Karpas-422 (cell line): ENCODE measurements at regions not wholly inside any gene's neighbourhood (a gene's known extent, or its start where the extent isn't known, plus 50 kb on each side); places are given as distances from the start of the nearest gene placed in this dataset.

Source experiments
- DNase-seq: peaks from one replicate; pipeline ENCODE4 v3.0.0-alpha.2; 2015
- H2AFZ ChIP-seq: fragments of 200-600 bp; sonication (generic); 2 replicates; pipeline ENCODE4 v1.6.1; 2014; ENCODE audit warnings: antibody characterized with exemption, low read length, mixed read lengths
- H3K27ac ChIP-seq: fragments of 200-600 bp; sonication (generic); 2 replicates; pipeline ENCODE4 v1.5.1; 2014; ENCODE audit warnings: mild to moderate bottlenecking, low read length, moderate library complexity
- H3K27me3 ChIP-seq: fragments of 200-600 bp; sonication (generic); 2 replicates; pipeline ENCODE4 v1.6.1; 2014; ENCODE audit warnings: low read length, mixed read lengths
- H3K36me3 ChIP-seq: fragments of 200-600 bp; sonication (generic); 2 replicates; pipeline ENCODE4 v1.6.1; 2014; ENCODE audit warnings: low read length, mixed read lengths; ENCODE audit not compliant: insufficient read depth
- H3K4me1 ChIP-seq: fragments of 200-600 bp; sonication (generic); 2 replicates; pipeline ENCODE4 v1.6.1; 2014; ENCODE audit warnings: mild to moderate bottlenecking, low read length, mixed read lengths
- H3K4me2 ChIP-seq: fragments of 200-600 bp; sonication (generic); 2 replicates; pipeline ENCODE4 v1.6.1; 2014; ENCODE audit warnings: low read length, low read depth, mild to moderate bottlenecking; ENCODE audit not compliant: poor library complexity, severe bottlenecking
- H3K4me3 ChIP-seq: fragments of 200-600 bp; sonication (generic); 2 replicates; pipeline ENCODE4 v1.5.1; 2014; ENCODE audit warnings: mild to moderate bottlenecking, antibody characterized with exemption, low read length, mixed read lengths
- H3K79me2 ChIP-seq: fragments of 200-600 bp; sonication (generic); 2 replicates; pipeline ENCODE4 v1.6.1; 2014; ENCODE audit warnings: mild to moderate bottlenecking, low read length, mixed read lengths
- H3K9ac ChIP-seq: fragments of 200-600 bp; sonication (generic); 2 replicates; pipeline ENCODE4 v1.6.0; 2014; ENCODE audit warnings: low read length
- H3K9me2 ChIP-seq: fragments of 200-600 bp; sonication (generic), shearing (Covaris generic); replicated peaks from 2 replicates; pipeline ENCODE4 v1.6.0; 2014; ENCODE audit warnings: mild to moderate bottlenecking, low read length, moderate library complexity; ENCODE audit not compliant: insufficient read depth
- H3K9me3 ChIP-seq: fragments of 300-700, 200-600 bp; sonication (generic); 2 replicates; pipeline ENCODE4 v1.6.1; 2014; ENCODE audit warnings: low read length, mixed read lengths
- H4K20me1 ChIP-seq: fragments of 200-600 bp; sonication (generic); 2 replicates; pipeline ENCODE4 v1.6.1; 2014; ENCODE audit warnings: mild to moderate bottlenecking, antibody characterized with exemption, low read length, low read depth; ENCODE audit not compliant: insufficient read depth

DNA sequence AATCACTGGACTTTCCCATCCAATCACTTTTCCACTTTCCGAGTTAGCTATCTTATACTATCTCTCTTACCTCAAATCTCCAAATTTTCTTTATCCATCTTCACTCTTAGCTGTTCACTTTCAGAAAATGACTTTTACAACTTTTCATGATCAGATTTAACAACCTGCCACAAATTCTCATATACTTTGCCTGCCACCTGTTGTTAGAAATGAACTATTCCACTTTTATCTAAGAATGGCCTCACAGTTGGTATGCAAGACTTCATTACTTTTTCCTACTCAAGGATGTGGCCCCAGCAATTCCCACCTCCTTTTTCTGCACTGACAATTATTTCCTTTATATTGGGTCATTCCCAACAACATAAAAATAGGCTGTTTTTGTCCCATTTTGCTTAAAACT is 93.6 kb upstream of the DEPDC1 start:
- H3K4me3 ChIP-seq = no peak overlapping the region
- H3K79me2 ChIP-seq = no peaks in the 10 kb centered on the region

DNA sequence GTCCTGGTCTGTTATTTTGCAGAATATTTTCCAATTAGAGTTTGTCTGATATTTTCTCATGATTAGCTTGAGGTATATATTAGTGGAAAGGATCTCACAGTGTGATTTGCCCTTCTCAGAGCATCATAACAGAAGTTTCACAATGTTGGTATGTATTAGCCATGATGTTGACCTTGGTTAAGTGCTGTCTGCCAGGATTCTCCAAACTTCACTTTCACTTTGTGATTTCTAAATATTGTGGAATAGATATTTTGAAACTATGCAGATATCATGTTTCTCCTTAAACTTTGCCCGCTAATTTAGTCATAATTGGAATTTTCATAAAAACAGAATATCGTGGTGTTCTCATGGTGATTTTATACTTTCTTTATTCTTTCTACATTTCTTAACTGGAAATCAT is 98.0 kb upstream of the DEPDC1 start:
- H3K36me3 ChIP-seq = no peaks in the 10 kb centered on the region
- no peak overlapping the region for H3K4me3 ChIP-seq
- no peak overlapping the region for H2AFZ ChIP-seq
- H3K27me3 ChIP-seq = no peaks in the 10 kb centered on the region
- no peaks in the 10 kb centered on the region for H3K9me2 ChIP-seq
- H3K4me2 ChIP-seq = no peak overlapping the region
- no peak overlapping the region for H3K9ac ChIP-seq
- no peaks in the 10 kb centered on the region for H4K20me1 ChIP-seq
- no peaks in the 10 kb centered on the region for H3K4me1 ChIP-seq
- no peak overlapping the region for H3K27ac ChIP-seq
- no peak for DNase-seq
- H3K9me3 ChIP-seq = no peaks in the 10 kb centered on the region
- H3K79me2 ChIP-seq = no peaks in the 10 kb centered on the region

More for the DNA sequence above, 93.6 kb upstream of the DEPDC1 start:
- no peaks in the 10 kb centered on the region for H3K36me3 ChIP-seq
- H3K4me1 ChIP-seq = no peaks in the 10 kb centered on the region
- H4K20me1 ChIP-seq = no peaks in the 10 kb centered on the region
- DNase-seq = no peak
- H3K27ac ChIP-seq = no peak overlapping the region
- H2AFZ ChIP-seq = no peak overlapping the region
- no peaks in the 10 kb centered on the region for H3K9me2 ChIP-seq
- H3K9ac ChIP-seq = no peak overlapping the region
- no peaks in the 10 kb centered on the region for H3K27me3 ChIP-seq
- H3K9me3 ChIP-seq = no peaks in the 10 kb centered on the region
- H3K4me2 ChIP-seq = no peak overlapping the region

DNA sequence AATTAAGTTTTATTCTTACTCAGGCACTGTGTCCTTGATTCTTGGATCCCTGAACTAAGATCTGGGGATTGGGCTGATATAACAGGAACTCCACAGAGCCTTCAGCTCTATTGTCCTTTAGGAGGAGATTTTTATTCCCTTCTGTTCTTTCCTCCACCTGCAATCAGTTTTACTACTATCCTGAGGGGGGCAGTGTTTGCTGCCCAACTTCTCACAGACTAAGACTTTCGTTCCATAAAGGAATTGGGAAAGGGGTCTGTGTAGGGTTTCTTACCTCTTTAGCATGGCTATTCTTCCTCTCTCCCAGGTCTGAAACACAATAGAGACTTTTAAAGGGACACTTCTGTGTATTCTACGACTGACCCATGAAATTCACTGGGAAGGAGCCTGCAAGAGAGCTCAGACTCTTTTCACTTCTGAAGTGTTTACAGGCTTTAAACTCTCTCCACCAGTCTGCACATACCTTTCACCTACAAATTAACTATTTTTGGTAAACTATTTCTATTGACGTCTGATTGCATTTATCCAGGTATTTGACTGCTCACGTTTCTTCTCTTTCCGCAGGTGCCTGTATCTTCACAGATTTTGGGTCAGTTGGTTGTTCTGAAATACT is 103.3 kb upstream of the DEPDC1 start:
- Histone ChIP-seq H2AFZ (no peak overlapping the region), H3K9ac (no peak overlapping the region), H3K79me2 (no peaks in the 10 kb centered on the region), H3K4me1 (no peaks in the 10 kb centered on the region), H3K27me3 (no peaks in the 10 kb centered on the region), H3K9me3 (no peaks in the 10 kb centered on the region), H3K4me2 (no peak overlapping the region), H4K20me1 (no peaks in the 10 kb centered on the region), H3K9me2 (no peaks in the 10 kb centered on the region), H3K36me3 (no peaks in the 10 kb centered on the region), H3K27ac (no peak overlapping the region), H3K4me3 (no peak overlapping the region)
- peak; percentile 62 for DNase-seq

DNA sequence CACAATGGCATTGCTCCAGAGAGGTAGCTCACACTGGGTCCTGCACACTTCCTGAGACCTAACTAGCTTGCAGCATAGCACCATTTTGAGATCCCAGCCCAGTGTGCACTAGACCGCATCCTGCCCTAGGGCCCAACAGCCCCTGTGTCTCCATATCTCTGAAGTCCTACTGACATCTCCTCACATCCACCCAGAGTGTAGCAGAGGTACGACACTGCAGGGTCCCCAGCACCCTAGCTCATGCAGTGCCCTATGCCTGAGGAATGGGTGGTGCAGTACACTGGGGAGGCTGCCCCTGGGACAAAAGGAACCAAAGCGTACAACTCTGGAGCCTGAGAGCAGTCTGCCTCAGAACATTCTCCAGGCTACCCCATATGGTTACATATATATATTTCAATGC is 111.4 kb upstream of the DEPDC1 start:
- H3K4me1 ChIP-seq = no peaks in the 10 kb centered on the region
- no peak overlapping the region for H3K4me2 ChIP-seq
- no peak overlapping the region for H3K27ac ChIP-seq
- no peak overlapping the region for H2AFZ ChIP-seq
- H4K20me1 ChIP-seq = no peaks in the 10 kb centered on the region
- H3K9me2 ChIP-seq = no peaks in the 10 kb centered on the region
- H3K4me3 ChIP-seq = no peak overlapping the region
- no peaks in the 10 kb centered on the region for H3K9me3 ChIP-seq
- no peak for DNase-seq
- H3K27me3 ChIP-seq = no peaks in the 10 kb centered on the region
- H3K9ac ChIP-seq = no peak overlapping the region
- H3K79me2 ChIP-seq = no peaks in the 10 kb centered on the region
- no peaks in the 10 kb centered on the region for H3K36me3 ChIP-seq

DNA sequence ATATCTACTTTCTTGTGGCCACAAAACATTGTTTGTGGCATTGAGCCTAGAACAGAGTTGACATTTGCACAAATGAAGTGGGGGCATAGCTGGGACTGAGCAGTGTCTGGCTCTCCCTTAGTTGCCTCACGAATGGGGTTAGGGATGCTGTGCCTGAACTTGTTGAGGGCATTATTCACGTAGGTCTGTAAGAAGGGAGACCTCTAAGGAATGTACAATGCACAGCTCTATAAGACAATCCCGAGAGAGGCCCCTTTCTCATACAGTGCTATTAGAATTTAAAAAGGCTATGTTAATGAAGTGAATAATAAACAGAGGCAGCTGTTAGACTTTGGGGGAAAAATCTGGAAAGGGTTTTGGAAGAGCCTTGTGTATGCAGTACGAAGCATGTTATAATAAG is 118.4 kb upstream of the DEPDC1 start:
- Histone ChIP-seq H3K27ac (no peak overlapping the region), H4K20me1 (no peaks in the 10 kb centered on the region), H3K9ac (no peak overlapping the region), H3K36me3 (no peaks in the 10 kb centered on the region), H3K9me2 (no peaks in the 10 kb centered on the region; the same call in 1 of the 2 replicates), H3K9me3 (peaks cover under 1% of the 10 kb centered on the region; the same call in 1 of the 2 replicates), H3K4me3 (no peak overlapping the region), H3K4me2 (no peak overlapping the region), H3K27me3 (no peaks in the 10 kb centered on the region), H2AFZ (no peak overlapping the region), H3K4me1 (no peaks in the 10 kb centered on the region), H3K79me2 (no peaks in the 10 kb centered on the region)
- DNase-seq = no peak

DNA sequence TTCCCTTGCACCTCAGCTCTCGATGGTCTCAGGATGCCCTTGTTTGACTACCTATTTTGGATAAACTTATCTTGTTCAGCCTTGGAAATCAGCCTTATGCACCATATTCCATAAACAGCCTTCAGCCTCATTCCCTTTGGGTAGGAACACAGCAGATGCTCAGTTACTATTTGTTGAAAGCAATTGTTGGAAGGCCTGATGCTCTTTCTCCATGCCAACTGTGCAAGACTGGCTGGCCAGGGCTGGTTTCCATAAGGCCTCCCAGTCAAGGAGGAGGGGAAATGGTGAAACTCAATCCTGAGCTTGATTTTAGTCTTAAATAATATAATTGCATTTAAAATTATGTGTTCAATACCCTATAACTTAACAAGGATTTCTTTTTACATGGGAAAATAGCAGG is 121.1 kb upstream of the DEPDC1 start:
- H3K4me2 ChIP-seq = no peak overlapping the region
- no peak for DNase-seq
- H3K36me3 ChIP-seq = no peaks in the 10 kb centered on the region
- peaks cover 11% of the 10 kb centered on the region for H3K9me3 ChIP-seq
- H3K27ac ChIP-seq = no peak overlapping the region
- no peaks in the 10 kb centered on the region; the same call in 1 of the 2 replicates for H3K9me2 ChIP-seq
- no peaks in the 10 kb centered on the region for H3K27me3 ChIP-seq
- H3K4me3 ChIP-seq = no peak overlapping the region
- H4K20me1 ChIP-seq = no peaks in the 10 kb centered on the region
- H3K79me2 ChIP-seq = no peaks in the 10 kb centered on the region
- no peaks in the 10 kb centered on the region for H3K4me1 ChIP-seq
- H3K9ac ChIP-seq = no peak overlapping the region
- no peak overlapping the region for H2AFZ ChIP-seq

DNA sequence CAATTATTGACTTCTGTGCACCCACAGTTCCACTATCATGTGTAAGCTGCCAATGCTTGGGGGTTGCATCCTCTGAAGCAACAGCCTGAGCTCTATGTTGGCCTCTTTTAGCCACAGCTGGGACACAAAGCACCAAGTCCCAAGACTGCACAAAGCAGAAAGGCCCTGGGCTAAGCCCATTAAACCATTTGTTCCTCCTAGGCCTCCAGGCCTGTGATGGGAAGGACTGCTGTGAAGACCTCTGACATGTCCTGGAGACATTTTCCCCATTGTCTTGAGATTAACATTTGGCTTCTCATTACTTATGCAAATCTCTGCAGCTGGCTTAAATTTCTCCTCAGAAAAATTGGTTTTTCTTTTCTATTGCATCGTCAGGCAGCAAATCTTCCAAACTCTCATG is 123.7 kb upstream of the DEPDC1 start:
- Histone ChIP-seq H3K4me3 (no peak overlapping the region), H3K36me3 (no peaks in the 10 kb centered on the region), H3K4me2 (no peak overlapping the region), H3K9ac (no peak overlapping the region), H3K27ac (no peak overlapping the region), H3K79me2 (no peaks in the 10 kb centered on the region), H3K27me3 (no peaks in the 10 kb centered on the region), H2AFZ (no peak overlapping the region), H4K20me1 (no peaks in the 10 kb centered on the region), H3K4me1 (no peaks in the 10 kb centered on the region), H3K9me3 (peaks cover 11% of the 10 kb centered on the region), H3K9me2 (no peaks in the 10 kb centered on the region; the same call in 1 of the 2 replicates)
- no peak for DNase-seq

DNA sequence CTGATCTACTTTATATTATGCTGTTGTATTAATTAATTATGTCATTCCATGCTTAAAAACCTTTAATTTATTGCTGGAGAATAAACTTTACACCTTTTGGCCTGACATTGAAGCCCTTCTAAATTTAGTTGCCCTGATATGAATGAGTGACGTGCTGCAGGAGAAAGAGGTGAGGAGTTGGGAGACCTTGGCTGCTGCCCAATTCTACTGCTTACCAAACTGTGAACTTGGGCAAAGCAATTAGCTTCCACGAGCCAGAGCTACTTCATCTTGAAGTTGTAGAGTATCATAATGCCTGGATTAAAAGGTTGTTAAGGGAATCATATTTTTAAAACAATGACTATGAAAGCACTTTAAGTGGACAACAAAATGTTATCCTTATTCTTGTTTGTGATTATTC is 126.8 kb upstream of the DEPDC1 start:
- H3K9me3 ChIP-seq = peaks cover 11% of the 10 kb centered on the region
- no peak overlapping the region for H3K4me2 ChIP-seq
- no peaks in the 10 kb centered on the region for H3K9me2 ChIP-seq
- H3K36me3 ChIP-seq = no peaks in the 10 kb centered on the region
- H3K4me3 ChIP-seq = no peak overlapping the region
- no peaks in the 10 kb centered on the region for H3K79me2 ChIP-seq
- no peaks in the 10 kb centered on the region for H3K27me3 ChIP-seq
- H3K4me1 ChIP-seq = no peaks in the 10 kb centered on the region
- no peak overlapping the region for H3K9ac ChIP-seq
- no peaks in the 10 kb centered on the region for H4K20me1 ChIP-seq
- no peak for DNase-seq
- no peak overlapping the region for H2AFZ ChIP-seq
- H3K27ac ChIP-seq = no peak overlapping the region

DNA sequence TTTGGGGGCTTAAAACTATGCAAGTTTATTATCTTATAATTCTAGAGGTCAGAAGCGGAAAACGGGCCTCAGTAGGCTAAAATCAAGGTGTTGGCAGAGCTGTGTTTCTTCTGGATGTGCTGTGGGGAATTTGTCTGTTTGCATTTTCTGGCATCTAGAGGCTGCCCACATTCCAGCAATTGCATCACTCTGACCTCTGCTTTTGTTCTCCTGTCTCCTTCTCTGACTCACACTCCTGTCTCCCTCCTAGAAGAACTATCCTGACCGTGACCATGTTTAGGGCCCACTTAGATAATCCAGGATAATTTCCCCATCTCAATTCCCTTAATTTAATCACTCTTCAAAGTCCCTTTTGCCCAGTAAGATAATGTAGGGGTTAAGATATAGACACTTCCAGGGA is 127.4 kb upstream of the DEPDC1 start:
- no peak overlapping the region for H3K9ac ChIP-seq
- no peak overlapping the region for H2AFZ ChIP-seq
- H3K79me2 ChIP-seq = no peaks in the 10 kb centered on the region
- peaks cover 11% of the 10 kb centered on the region for H3K9me3 ChIP-seq
- no peak overlapping the region for H3K4me2 ChIP-seq
- H3K9me2 ChIP-seq = no peaks in the 10 kb centered on the region
- DNase-seq = no peak
- H3K36me3 ChIP-seq = no peaks in the 10 kb centered on the region
- no peaks in the 10 kb centered on the region for H4K20me1 ChIP-seq
- H3K4me1 ChIP-seq = no peaks in the 10 kb centered on the region
- H3K27me3 ChIP-seq = no peaks in the 10 kb centered on the region
- H3K4me3 ChIP-seq = no peak overlapping the region
- no peak overlapping the region for H3K27ac ChIP-seq
